GM12892 (cell line): ENCODE measurements at regions not wholly inside any gene's neighbourhood (a gene's known extent, or its start where the extent isn't known, plus 50 kb on each side); places are given as distances from the start of the nearest gene placed in this dataset.

Experiments used
- DNase-seq: peaks from one replicate; pipeline ENCODE4 v3.0.0; 2011; ENCODE audit not compliant: insufficient read length
- FAIRE-seq: peaks from 2 replicates; lab custom pipeline; 2011; peaks lifted over from hg19 to GRCh38; lab: Jason Lieb, UNC
- POLR2A ChIP-seq: IDR thresholded peaks from 2 replicates; pipeline ENCODE4 v1.6.1; 2011; ENCODE audit warnings: low read depth, low read length, control low read depth
- POLR2AphosphoS5 ChIP-seq: IDR thresholded peaks from 2 replicates; pipeline ENCODE4 v1.6.1; 2011; ENCODE audit warnings: low read depth, low read length, control low read depth
- TAF1 ChIP-seq: IDR thresholded peaks from 2 replicates; pipeline ENCODE4 v1.6.1; 2011; ENCODE audit warnings: low read depth, mild to moderate bottlenecking, control low read depth, low read length, borderline replicate concordance

DNA sequence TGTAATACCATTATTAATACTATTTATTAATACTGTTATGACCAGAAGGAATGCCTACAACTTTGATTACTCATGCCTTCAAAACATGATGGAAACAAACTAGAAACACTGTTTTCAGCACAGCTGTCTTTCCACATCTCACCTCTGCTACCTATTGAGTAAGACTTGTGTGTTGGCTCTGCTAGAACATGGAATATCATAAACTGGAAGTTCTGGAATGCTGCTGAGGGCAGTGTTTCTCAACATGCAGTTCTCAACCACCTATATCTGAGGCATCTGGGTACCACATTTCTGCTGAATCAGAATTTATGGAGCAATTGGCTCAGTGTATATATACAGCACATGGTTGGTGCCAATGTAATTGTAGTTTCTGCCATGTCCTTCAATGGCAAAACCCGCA is 392.1 kb downstream of the TUSC7 start:
- no peak for TF ChIP-seq POLR2AphosphoS5
- TF ChIP-seq POLR2A: no peak
- no peak for TF ChIP-seq TAF1
- DNase-seq (no peak), FAIRE-seq (no peak)

DNA sequence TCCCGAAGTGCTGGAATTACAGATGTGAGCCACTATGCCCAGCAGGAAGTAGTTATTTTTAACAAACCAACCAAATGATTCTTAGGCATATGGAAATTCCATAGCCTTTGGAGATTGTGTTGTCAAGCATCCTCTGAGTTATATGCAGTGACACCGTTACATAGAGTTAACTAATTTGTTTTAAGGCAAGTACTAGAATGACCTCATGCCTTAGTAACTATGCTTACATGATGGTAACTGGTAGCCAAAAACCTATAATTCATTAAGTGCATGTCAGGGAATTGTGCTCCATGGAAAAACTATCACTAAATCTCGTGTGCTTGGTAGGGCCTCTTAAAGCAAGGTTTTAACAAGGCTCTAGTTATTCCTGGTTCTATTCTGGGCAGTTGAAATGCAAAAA is 392.8 kb downstream of the TUSC7 start:
- no peak for DNase-seq
- no peak for FAIRE-seq
- no peak for TF ChIP-seq TAF1
- no peak for TF ChIP-seq POLR2AphosphoS5
- no peak for TF ChIP-seq POLR2A

DNA sequence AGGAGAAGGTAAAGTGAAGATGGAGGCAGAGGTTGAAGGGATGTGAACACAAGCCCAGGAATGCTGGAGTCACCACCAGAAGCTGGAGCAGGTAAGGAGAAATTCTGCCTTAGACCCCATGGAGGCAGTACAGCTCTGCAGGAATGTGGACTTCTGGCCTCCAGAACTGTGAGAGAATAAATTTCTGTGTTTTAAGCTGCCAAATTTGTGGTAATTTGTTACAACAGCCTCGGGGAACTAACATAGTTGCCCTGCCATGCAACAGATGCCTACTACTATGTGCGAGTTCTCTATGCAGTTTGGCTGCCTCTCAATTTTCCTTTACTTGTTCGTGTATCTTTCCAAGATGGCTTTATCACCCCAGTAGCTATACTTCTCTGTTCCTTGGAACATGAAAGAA is 394.1 kb downstream of the TUSC7 start:
- DNase-seq (no peak), FAIRE-seq (no peak)
- TF ChIP-seq POLR2AphosphoS5 (no peak), POLR2A (no peak), TAF1 (no peak)

DNA sequence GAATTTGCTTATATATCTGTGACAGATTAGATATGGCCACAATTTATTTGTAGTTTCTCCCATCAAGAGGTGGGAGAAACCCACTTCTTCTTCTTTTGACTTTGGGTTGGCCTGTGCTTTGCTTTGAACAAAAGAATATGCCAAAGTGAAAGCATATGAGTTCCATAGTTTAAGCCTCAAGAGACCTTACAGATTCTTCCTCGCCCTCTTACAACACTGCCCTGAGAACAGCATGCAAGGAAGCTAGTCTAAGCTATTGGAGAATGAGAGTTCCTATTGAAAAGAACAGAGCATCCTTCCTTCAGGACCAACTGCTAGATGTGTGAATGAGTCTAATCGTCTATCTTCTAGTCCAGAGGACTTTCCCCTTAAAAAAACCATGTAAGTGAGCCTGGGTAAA is 394.8 kb downstream of the TUSC7 start:
- DNase-seq (no peak), FAIRE-seq (no peak)
- TF ChIP-seq POLR2A: no peak
- no peak for TF ChIP-seq POLR2AphosphoS5
- no peak for TF ChIP-seq TAF1

DNA sequence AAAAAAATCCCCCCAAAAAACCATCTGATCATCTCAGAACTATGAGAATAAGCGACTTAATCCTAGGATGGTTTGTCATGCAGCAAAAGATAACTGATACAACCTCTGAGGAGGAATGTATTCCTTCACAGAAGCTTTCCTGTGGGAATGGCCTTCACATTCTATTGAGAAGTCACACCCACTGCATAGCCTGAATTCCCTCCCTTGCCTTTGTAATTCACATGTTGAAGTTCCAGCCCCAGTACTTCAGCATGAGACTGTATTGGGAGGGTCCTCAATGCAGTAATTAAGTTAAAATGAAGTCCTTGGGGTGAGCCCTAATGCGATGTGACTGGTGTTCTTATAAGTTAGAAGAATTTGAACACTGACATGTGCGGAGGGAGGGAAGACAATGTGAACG is 395.2 kb downstream of the TUSC7 start:
- TF ChIP-seq POLR2A (no peak), POLR2AphosphoS5 (no peak), TAF1 (no peak)

DNA sequence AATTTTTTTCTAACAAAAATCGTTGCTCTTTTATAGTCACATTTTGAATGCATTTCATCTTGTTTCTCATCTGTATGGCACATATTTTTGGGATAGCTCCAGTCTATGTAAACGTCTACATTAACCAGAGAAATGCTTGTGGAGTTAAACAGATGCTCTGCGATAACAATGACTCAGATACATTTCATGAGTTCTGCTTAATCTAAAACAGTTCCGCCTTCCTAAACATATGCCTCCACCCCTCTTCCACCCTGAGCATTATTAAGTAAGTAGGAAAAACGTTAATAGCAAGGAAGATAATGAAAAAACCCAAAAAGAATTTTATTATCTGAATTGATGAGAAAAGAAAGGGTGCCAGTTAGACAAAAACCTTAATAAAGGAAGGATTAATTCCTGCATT is 396.1 kb downstream of the TUSC7 start:
- no peak for FAIRE-seq
- TF ChIP-seq POLR2A: no peak

More for the DNA sequence above, 395.2 kb downstream of the TUSC7 start:
- DNase-seq (no peak), FAIRE-seq (no peak)

DNA sequence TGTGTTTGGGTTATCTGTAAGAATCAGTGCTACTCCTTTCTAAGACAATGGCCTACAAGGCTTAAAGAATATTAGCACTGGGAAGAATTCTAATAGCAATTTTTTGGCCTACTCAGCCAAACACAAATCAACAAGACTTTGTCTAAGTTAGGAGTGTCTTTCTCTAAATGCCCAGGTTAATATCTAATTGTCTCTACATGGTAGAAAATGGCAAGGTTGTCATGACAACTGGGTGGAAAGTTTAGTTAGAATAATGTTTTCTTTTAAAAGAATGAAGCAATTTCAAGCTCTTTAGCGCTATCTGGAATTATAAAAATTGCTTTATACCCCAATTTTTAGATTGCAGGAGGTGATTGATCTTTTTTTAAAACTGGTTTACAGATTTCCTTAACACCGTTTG is 396.8 kb downstream of the TUSC7 start:
- DNase-seq (no peak), FAIRE-seq (no peak)
- no peak for TF ChIP-seq POLR2AphosphoS5
- TF ChIP-seq TAF1: no peak
- TF ChIP-seq POLR2A: no peak

More for the DNA sequence above, 396.1 kb downstream of the TUSC7 start:
- DNase-seq: no peak

DNA sequence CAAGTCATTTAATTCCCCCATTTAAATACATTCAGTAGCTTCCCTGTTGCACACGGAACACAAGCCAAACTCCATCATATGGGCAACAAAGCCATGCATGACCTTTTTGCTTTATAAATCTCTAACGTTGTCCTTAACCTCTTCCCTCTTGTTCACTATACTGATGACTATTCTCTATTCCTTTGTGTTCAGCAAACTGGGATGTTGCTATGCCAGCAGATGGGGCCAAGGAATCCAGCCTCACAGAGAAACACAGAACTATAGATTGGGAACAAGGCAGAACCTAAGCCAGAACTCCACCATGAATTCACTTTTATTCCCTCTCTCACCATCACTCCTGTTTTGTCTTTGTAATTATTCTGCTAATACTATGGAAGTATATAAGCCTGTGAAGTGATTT is 398.4 kb downstream of the TUSC7 start:
- DNase-seq: no peak
- TF ChIP-seq POLR2AphosphoS5 (no peak), POLR2A (no peak)
- no peak for FAIRE-seq

DNA sequence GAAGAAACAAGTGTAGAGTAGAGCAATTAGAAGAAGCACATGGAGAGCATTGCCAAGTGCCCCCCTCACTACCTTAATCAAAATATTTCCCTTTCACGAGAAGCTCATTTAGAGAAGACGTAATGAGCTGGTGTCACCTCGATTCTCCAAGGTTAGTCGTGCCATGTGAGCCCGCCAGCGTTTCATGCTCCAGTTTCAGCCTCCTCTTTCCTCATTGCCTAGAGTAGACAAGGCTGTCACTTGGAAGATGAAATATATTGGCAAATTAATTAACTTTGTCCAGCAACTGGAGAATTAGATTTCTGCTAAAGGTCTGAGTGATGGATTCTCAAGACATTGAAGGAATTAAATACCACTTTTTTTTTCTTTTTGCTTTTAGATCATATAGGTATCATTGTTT is 399.6 kb downstream of the TUSC7 start:
- FAIRE-seq (no peak), DNase-seq (no peak)
- TF ChIP-seq POLR2AphosphoS5 (no peak), TAF1 (no peak), POLR2A (no peak)

DNA sequence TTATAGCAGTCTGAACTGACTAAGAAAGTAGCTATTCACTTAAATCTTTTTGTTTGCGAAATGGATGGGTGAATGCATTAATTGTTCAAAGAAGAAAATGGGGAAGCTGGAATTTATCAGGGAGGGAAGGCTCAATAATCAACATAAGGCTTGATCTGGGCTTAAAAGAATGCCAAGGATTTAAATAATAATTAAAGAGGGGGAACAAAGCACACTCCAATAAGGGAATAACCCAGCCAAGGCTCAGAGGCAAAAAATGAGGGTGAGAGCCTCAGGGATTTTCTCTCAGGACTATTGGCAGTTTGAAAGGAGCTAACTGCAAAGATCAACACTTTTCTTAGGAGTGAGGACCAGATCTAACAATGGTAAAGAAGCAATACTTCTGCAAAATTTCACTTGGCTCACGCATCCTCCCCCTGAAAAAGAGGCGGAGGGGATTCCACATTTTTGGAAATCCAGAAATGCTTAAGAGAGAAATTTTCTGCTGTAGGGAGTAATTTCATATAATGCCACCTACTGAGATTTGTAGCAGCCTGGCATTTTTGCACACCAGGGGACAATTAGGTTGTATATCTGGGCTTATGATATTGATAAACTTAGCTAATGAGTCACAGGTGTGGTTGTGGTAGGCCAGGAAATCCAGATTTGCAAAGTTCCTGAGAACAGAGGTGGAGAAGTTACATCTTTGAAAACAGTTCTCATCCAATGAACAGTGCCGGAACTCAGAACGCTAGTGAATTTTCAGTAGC is 405.1 kb downstream of the TUSC7 start:
- no peak for FAIRE-seq
- DNase-seq: no peak
- no peak for TF ChIP-seq TAF1
- TF ChIP-seq POLR2AphosphoS5: no peak
- no peak for TF ChIP-seq POLR2A

DNA sequence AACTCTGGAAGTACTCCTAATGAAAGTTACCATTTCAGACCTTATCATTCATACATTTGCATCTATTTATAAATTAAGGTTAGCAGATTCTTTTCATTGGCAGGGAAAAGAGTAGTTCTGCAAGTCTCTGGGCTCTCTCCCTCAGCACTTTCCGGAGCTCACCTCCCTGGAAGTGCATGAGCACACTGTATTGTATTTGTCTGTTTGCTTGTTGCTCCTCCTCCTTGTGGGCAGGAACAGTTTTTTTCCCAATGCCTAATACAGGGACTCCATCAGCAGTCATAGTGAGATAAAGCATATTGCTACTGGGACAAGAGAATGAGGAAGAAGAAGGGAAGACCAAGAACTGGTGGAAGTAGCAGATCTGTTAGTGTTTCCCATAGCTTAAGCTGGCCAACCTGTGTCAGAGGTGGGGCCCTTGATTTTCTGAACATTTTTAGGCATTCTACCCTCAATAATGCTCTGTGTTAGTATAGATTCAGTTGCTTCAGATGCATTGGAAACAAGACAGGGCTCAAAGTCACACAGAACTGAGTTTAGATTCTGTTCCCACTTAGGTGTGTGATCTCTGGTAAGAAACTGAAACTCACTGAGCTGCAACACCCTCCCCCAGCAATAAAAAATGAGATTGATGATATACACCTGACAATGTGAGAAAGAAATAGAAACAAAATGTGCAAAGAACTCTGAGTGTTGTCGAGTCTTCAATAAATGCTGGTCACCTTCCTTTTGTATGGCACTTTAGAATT is 407.8 kb downstream of the TUSC7 start:
- TF ChIP-seq POLR2A (no peak), TAF1 (no peak), POLR2AphosphoS5 (no peak)
- DNase-seq (no peak), FAIRE-seq (no peak)

DNA sequence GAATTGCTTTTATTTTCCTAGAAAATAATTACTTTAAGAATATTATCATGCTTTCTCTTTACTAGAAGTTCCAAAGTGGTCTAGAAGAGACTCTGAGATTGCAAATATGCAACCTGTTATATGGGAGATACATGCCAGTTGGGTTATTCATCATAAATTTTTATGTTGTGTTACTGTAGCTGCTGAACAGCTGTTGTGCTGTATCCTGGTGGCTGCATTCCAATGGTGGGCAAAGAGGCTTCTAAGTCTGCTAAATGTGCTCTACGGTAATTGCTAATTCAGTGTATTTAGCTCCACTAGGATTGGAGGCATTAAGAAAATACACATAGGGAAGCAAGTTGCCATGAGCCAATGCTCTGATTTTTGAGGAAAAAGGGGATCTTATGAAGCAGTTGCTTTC is 409.0 kb downstream of the TUSC7 start:
- no peak for TF ChIP-seq TAF1
- FAIRE-seq: no peak

DNA sequence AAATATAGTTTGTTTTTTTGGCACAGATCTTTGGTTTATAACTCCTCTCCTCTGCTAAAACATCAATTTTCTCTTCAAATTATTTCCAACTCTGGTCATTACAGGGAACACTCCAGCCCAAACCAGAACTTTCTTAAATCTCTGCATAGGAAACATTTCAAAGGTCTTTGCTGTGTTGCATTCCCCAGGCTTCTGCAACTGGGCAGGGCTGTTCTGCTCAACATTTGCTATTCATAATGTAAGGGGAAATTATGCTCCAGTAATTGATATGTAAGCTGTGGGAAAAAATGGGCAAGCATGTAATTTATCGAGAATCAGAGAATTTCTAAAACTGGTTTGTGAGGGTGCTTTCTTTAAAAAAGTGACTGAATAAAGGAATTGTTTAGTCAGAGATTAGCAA is 410.4 kb downstream of the TUSC7 start:
- FAIRE-seq (no peak), DNase-seq (no peak)
- TF ChIP-seq POLR2A (no peak), TAF1 (no peak), POLR2AphosphoS5 (no peak)

More for the DNA sequence above, 409.0 kb downstream of the TUSC7 start:
- no peak for DNase-seq
